ENCODE measurements at regions not wholly inside any gene's neighbourhood (a gene's known extent, or its start where the extent isn't known, plus 50 kb on each side); places are given as distances from the start of the nearest gene placed in this dataset.

DNA sequence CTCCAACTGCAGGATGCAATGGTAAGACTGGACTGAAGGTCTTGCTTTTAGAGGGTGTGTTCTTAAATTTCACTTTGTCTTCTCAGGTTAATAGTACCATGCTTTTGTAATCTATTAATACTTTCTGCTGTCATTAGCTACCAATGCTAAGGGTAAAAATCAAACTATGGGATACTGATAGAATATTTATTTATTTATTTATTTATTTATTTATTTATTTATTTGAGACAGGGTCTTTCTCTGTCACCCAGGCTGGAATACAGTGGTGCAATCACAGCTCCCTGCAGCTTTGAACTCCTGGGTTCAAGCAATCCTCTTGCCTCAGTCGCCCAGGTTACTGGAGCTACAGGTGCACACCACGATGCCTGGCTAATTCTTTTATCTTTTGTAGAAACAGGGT, 152.1 kb downstream of the SPP2 start:
- Histone ChIP-seq H3K4me1 (no peaks in the 10 kb centered on the region; the same call in 1 of the 2 replicates), H3K36me3 (no peaks in the 10 kb centered on the region), H3K27ac (no peak overlapping the region), H3K4me3 (no peak overlapping the region), H3K27me3 (no peaks in the 10 kb centered on the region), H3K9me3 (replicated peaks) (no peaks in the 10 kb centered on the region)
- no peak for DNase-seq

DNA sequence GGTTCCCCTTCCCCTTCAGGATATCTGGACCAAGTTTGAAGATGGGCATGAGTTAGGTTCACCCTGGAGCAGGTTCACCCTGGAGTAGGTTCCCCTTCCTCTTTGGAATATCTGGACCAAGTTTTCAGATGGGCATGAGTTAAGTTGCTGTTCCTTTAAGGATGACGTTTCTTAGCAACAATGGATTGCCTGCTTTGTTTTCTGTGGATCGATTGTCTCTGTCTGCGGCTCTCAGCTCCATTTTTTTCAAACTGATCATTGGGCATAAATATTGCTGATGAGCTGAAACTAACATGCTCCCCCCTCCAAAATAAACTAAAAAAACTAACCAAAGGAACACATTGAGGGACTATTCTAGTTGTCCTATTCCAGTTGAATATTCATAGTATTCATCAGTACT, 149.5 kb downstream of the SPP2 start:
- Histone ChIP-seq H3K27me3 (no peaks in the 10 kb centered on the region), H3K4me1 (no peaks in the 10 kb centered on the region; the same call in 1 of the 2 replicates), H3K27ac (no peak overlapping the region), H3K36me3 (no peaks in the 10 kb centered on the region), H3K4me3 (no peak overlapping the region), H3K9me3 (replicated peaks) (no peaks in the 10 kb centered on the region)
- DNase-seq = no peak

DNA sequence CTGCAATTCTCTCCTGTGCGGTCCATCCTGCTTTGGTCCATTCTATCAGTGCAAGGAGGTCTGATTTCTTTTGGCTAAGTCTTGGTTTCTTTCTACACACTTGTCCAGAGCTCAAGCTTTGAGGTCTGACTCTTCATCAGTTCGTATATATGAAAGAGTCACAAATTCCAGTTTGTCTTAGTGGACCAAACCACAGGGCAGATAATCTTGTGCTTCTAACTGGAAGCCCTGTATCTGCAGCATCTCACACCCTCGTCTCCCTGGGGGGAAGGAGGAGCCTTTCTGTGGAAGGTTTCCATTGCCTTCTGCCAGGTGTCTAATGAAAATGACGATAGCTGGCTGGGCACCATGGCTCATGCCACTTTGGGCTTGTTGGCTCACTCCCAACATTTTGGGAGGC, 148.5 kb downstream of the SPP2 start:
- Histone ChIP-seq H3K9me3 (replicated peaks) (no peaks in the 10 kb centered on the region), H3K36me3 (no peaks in the 10 kb centered on the region), H3K4me3 (no peak overlapping the region), H3K4me1 (no peaks in the 10 kb centered on the region; the same call in 1 of the 2 replicates), H3K27me3 (no peaks in the 10 kb centered on the region), H3K27ac (no peak overlapping the region)
- DNase-seq = no peak

DNA sequence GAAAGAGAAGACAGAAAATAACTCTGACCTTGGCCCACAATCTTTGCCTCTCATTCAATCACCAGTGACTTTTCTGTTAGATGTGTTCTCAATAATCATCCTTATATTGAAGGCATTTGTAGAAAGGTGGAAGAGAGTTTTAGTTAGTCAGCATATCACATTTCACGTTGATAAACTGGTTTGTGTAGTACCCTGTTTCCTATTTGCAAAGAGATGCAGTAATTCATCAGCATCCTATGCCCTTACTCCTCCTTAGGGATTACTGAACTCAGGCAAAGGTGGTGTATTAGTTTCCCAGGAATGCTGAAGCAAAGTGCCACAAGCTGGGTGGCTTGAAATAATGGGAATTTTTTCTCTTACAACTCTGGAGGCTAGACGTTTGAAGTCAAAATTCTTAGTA, 145.0 kb downstream of the SPP2 start:
- Histone ChIP-seq H3K27ac (no peak overlapping the region), H3K27me3 (no peaks in the 10 kb centered on the region), H3K4me1 (no peaks in the 10 kb centered on the region), H3K36me3 (no peaks in the 10 kb centered on the region), H3K9me3 (replicated peaks) (no peaks in the 10 kb centered on the region), H3K4me3 (no peak overlapping the region)
- no peak for DNase-seq

DNA sequence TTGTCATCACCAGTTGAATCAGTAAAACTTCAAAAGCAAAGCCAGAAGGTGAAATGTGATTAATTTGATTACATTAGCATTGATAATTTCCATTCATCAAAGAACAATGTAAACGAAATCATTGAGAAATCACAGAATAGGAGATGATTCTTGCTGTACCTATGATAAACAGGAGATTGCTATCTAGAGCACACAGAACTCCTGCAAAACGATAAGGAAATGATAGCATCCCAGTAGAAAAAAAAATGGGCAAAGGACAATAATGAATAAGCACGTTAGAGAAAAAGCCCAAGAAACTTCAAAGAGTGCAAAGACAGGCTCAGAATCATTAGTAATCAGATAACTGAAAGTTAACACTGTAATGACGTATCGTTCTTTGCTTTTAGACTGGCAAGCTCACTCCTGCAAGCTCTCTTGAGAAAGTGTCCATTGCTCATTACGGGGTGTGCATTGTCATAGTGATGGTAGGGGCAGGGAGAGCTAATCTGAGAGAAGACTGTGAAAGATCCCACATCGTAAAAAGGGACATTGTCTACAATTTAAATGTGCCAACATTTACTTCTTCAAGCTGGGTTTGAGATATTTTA, 143.6 kb downstream of the SPP2 start:
- Histone ChIP-seq H3K27me3 (no peaks in the 10 kb centered on the region), H3K9me3 (replicated peaks) (no peaks in the 10 kb centered on the region), H3K27ac (no peak overlapping the region), H3K36me3 (no peaks in the 10 kb centered on the region), H3K4me1 (peaks cover 12% of the 10 kb centered on the region), H3K4me3 (no peak overlapping the region)
- no peak for DNase-seq

DNA sequence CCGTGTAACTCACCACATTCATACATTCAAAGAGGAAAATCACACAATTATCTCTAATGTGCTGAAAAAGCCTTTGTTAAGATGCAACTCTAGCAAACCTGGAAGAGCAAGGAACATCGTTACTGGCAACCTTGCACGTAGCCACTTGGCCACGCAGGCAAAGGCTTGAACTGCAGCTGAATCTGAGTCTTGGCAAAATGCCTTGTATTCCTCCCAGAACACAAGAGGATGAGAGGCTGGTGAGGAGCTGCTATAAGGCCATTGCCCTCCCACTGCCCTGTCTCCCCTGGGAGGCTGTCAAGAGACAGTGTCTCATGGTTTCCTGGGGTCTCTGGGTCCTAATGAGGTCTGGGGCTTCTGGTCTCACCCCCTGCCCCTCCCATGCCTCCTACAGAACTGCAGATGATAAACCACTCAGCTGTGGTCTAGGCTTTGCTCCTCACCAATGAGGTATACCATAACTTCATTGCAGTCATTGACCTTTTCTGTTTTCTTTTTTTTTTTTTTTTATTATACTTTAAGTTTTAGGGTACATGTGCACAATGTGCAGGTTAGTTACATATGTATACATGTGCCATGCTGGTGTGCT, 141.4 kb downstream of the SPP2 start:
- H3K4me3 ChIP-seq = no peak overlapping the region
- peaks cover 12% of the 10 kb centered on the region for H3K4me1 ChIP-seq
- no peaks in the 10 kb centered on the region for H3K36me3 ChIP-seq
- no peaks in the 10 kb centered on the region for H3K9me3 ChIP-seq (replicated peaks)
- DNase-seq = peak in 1 of 2 experiments; percentile 40
- H3K27ac ChIP-seq = no peak overlapping the region
- H3K27me3 ChIP-seq = no peaks in the 10 kb centered on the region

DNA sequence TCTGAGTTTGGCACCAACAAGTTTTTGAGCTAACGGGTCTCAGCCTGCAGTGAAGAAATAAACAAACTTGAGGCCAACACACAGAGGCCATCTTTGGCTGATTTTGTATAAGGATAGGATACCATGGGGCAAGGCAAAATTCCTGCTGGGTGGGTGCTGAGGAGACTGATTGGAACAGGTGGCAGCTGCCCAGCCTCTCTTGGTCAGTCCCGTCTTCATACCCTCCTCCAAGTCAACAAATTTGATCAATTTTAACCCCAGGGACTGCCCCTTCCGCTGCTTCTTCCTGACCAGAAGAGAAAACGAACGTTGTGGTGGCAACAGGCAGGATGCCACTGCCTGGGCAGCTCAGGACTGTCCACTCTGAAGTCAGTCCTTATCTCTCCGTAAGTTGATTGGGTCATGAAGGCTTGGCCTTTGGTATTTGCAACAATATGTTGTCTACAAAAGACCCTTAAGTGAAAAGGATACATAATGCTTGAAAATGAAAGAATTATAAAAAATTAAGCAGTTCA, 139.3 kb downstream of the SPP2 start:
- Histone ChIP-seq H3K27ac (no peak overlapping the region), H3K9me3 (replicated peaks) (no peaks in the 10 kb centered on the region), H3K4me1 (peaks cover 12% of the 10 kb centered on the region), H3K4me3 (no peak overlapping the region), H3K36me3 (no peaks in the 10 kb centered on the region), H3K27me3 (no peaks in the 10 kb centered on the region)
- peak; percentile 57 to 74 for DNase-seq

DNA sequence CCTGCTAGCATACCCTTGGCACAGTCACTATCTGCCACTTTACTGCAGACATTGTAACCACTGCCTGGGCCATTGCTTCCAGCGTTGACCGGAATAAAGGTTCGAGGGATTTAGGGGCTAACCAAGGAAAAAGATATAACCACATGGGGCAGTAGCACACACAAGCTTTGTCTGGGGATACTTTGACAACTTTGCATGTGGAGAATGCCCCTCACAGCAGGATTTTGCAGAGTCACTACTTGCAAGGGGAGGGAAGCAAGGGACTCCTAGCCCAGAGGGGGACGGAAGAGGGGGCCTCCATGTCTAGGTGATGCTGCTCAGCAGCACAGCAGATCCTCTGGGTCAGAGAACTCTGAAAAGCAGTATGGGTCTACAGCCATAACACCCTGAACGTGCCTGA, 138.7 kb downstream of the SPP2 start:
- Histone ChIP-seq H3K9me3 (replicated peaks) (no peaks in the 10 kb centered on the region), H3K4me3 (no peak overlapping the region), H3K36me3 (no peaks in the 10 kb centered on the region), H3K4me1 (peaks cover 12% of the 10 kb centered on the region), H3K27ac (no peak overlapping the region), H3K27me3 (no peaks in the 10 kb centered on the region)
- DNase-seq = no peak

DNA sequence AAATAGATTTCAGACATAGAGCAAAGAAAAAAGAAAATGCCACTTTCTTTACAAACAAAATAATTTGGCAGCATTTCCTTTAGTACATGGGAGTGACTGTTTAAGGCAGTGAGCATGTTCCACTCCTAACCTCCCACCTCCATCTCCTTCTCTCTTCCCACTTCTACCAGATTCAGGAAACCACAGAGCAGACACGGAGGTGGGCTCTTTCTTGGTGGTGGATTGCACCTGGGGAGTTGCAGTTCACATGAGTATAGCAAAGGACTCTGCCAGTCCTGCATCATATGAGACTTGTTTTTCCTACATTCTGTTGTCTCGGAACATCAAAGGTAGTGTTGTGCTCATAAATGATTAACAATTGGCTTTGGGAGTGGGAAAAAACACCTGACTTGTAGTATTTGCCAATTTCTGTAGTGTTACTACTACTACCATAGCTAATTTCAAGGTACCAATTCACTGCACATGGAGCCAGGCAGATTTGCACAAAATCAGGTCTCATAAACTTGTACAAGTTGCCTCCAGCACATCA, 137.2 kb downstream of the SPP2 start:
- H3K27ac ChIP-seq = no peak overlapping the region
- DNase-seq = no peak

DNA sequence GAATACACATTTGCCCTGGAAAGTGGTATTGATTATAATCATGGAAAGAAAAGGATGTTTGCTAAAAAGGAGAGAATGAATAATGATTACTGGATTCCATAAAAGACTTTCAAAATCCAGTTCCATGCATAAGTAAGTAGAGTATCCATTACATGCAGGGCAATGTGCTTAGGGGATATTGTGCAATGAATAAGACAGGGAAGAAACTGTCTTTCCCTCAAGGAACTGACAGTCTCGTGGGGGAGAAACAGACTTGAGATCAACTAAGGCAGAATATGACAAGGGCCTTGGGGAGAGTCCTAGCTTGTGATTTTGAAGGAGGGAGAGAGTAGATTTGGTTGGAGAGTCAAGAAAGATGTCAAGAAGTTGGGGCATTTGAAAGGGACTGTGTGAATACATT, 130.6 kb downstream of the SPP2 start:
- DNase-seq = no peak
- H3K4me3 ChIP-seq = no peak overlapping the region
- H3K27ac ChIP-seq = no peak overlapping the region
- H3K4me1 ChIP-seq = no peaks in the 10 kb centered on the region
- 0 out of 2 replicates have a peak, but pooled peaks cover 5% of the 10 kb centered on the region for H3K9me3 ChIP-seq (replicated peaks)
- H3K36me3 ChIP-seq = no peaks in the 10 kb centered on the region
- no peaks in the 10 kb centered on the region for H3K27me3 ChIP-seq

More for the DNA sequence above, 137.2 kb downstream of the SPP2 start:
- H3K9me3 ChIP-seq (replicated peaks) = no peaks in the 10 kb centered on the region
- H3K27me3 ChIP-seq = no peaks in the 10 kb centered on the region
- peaks cover 12% of the 10 kb centered on the region for H3K4me1 ChIP-seq
- no peaks in the 10 kb centered on the region for H3K36me3 ChIP-seq
- H3K4me3 ChIP-seq = no peak overlapping the region

DNA sequence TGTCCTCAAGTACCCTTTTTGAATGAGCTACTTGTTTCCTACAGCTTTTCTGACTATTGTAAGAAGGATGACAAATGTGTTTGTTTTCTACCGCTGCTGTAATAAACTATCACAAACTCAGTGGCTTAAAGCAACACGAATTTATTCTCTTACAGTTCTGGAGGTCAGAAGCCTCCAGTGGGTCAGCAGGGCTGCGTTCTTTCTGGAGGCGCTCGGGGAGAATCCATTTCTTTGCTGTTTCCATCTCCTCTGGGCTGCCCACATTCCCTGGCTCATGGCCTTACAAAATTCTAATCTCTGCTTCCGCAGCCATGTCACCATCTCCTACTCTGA, 128.5 kb downstream of the SPP2 start:
- no peaks in the 10 kb centered on the region for H3K4me1 ChIP-seq

DNA sequence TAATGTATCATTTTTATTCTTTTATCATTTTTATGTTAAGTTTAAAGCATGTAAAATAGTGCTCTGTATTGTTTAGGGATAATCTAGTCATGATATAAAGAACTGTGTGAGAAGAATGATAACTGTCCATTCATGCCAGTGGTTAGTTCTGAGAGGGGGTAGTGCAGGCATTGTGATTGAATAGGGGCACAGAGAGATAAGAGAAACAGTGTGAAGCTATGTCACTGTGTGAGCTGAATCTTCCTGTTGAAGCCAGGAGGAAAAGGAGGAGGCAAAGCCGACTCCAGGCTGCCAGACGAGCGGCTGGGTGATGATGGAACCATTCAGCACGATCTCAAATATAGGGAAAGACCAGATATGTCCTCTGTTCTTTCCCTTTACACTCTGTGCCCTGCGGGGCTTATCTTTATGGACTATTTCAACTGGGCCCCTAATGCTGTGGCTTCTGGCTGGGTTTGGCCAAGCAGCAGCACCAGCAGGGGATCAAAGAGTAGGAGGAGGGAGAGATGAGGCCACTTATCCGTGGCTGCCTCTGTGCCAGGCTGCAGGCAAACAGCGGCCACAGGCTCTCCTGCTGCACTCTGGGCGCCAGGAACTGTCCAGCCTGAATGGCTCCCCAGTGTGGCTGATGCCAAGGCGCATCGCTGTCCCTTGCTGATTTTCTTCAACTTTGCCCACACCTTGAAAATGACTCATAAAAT, 128.0 kb downstream of the SPP2 start:
- no peaks in the 10 kb centered on the region for H3K36me3 ChIP-seq
- no peaks in the 10 kb centered on the region for H3K4me1 ChIP-seq
- H3K27ac ChIP-seq = no peak overlapping the region
- peak in 1 of 2 experiments; percentile 19 for DNase-seq
- no peaks in the 10 kb centered on the region for H3K27me3 ChIP-seq
- 0 out of 2 replicates have a peak, but pooled peaks cover 5% of the 10 kb centered on the region for H3K9me3 ChIP-seq (replicated peaks)
- no peak overlapping the region for H3K4me3 ChIP-seq

More for the DNA sequence above, 128.5 kb downstream of the SPP2 start:
- Histone ChIP-seq H3K4me3 (no peak overlapping the region), H3K9me3 (replicated peaks) (0 out of 2 replicates have a peak, but pooled peaks cover 5% of the 10 kb centered on the region), H3K27ac (no peak overlapping the region), H3K36me3 (no peaks in the 10 kb centered on the region), H3K27me3 (no peaks in the 10 kb centered on the region)
- no peak for DNase-seq

DNA sequence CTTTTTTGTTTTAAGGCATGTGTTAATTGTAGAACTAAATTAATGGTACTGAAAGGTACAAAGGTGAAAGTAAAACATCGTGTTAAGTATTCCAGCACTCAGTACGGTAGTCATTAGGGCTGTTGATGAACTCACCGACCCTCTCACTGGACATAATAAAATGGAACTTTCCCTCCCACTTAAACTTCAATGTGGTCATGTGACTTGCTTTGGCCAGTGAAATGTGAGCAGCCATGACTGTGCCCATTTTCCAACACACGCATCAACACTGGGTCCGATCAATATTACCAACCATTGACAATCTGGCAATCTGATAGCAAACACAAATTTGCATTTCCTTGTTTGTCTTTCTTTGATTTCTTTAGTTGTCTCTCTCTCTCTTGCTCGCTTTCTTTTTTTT, 125.1 kb downstream of the SPP2 start:
- Histone ChIP-seq H3K27me3 (no peaks in the 10 kb centered on the region), H3K9me3 (replicated peaks) (0 out of 2 replicates have a peak, but pooled peaks cover 5% of the 10 kb centered on the region), H3K27ac (no peak overlapping the region), H3K36me3 (no peaks in the 10 kb centered on the region), H3K4me1 (no peaks in the 10 kb centered on the region), H3K4me3 (no peak overlapping the region)
- no peak for DNase-seq

DNA sequence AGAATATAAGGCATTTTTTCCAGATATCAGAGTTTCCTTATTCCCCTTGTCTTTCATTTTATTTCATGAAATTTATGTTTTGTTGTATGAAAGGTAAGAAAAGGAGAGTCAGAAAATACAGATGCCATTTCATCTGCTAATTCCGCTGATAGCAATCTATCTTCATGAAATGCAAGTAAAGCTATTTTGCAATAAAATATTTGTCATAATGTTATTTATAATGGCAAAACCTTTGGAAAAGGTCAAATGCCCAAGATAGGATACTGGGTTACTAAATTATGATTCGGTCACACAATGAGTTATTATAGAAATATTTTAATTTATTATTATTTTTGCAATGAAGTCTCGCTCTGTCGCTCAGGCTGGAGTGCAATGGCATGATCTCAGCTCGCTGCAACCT, 124.2 kb downstream of the SPP2 start:
- Histone ChIP-seq H3K36me3 (no peaks in the 10 kb centered on the region), H3K9me3 (replicated peaks) (no peaks in the 10 kb centered on the region), H3K27ac (no peak overlapping the region), H3K4me1 (no peaks in the 10 kb centered on the region), H3K27me3 (no peaks in the 10 kb centered on the region), H3K4me3 (no peak overlapping the region)
- no peak for DNase-seq

DNA sequence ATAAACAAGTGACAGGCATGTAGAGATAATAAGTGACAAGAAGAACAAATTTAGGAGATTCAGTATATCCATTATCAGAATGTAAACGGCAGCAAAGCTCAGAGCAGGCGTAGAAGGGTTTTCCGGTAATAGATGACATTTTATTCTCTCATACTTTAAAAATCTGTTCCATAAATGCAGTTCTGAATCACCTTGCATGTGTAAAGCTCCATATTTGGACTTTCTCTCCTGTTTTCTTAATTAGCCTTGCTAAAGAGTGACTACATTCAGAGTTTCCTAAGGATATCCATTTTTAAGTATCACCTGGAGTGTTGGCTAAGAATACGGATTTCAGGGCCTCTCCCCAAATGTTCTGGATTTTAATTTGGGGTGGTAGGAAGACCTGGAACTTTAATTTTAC, 122.0 kb downstream of the SPP2 start:
- Histone ChIP-seq H3K27ac (no peak overlapping the region), H3K9me3 (replicated peaks) (no peaks in the 10 kb centered on the region), H3K4me3 (no peak overlapping the region), H3K36me3 (no peaks in the 10 kb centered on the region), H3K27me3 (no peaks in the 10 kb centered on the region), H3K4me1 (no peaks in the 10 kb centered on the region)
- no peak for DNase-seq
